K562 (cell line): ENCODE measurements at regions not wholly inside any gene's neighbourhood (a gene's known extent, or its start where the extent isn't known, plus 50 kb on each side); places are given as distances from the start of the nearest gene placed in this dataset.

Experiments
- BCL6 ChIP-seq: fragments of 250-450 bp; sonication (Bioruptor Pico); IDR thresholded peaks from 2 replicates; pipeline ENCODE4 v1.4.0; 2020
- EP300 ChIP-seq: IDR thresholded peaks from 2 replicates; pipeline ENCODE4 v1.6.1; 2012; ENCODE audit warnings: low read length, improper control_type of control experiment
- FOXK1 ChIP-seq: sonication (generic); formaldehyde crosslinking; IDR thresholded peaks from 2 replicates; pipeline ENCODE4 v1.8.0; 2022; ENCODE audit warnings: missing genetic modification reagents, mild to moderate bottlenecking, borderline replicate concordance
- IRF2 ChIP-seq: sonication (generic); formaldehyde crosslinking; IDR thresholded peaks from 2 replicates; pipeline ENCODE4 v1.8.1; 2022; ENCODE audit warnings: mild to moderate bottlenecking, missing genetic modification reagents
- MYC ChIP-seq, 2 experiments: fragments of 250-450 bp in 1 of 2; sonication (Bioruptor Pico) in 1 of 2; IDR thresholded peaks; 2 replicates each; pipeline versions ENCODE4 v1.5.1 to v1.6.1; 2012 to 2021; ENCODE audit warnings: low read depth in 2 of 2, borderline replicate concordance in 1 of 2, improper control_type of control experiment in 1 of 2, low read length in 1 of 2, mild to moderate bottlenecking in 1 of 2, moderate library complexity in 1 of 2
- POLR2AphosphoS5 ChIP-seq: IDR thresholded peaks from 2 replicates; pipeline ENCODE4 v1.6.1; 2011; ENCODE audit warnings: mild to moderate bottlenecking, low read depth, low read length, moderate library complexity; ENCODE audit not compliant: control insufficient read depth, insufficient read depth
- PPARD ChIP-seq: fragments of 250-450 bp; sonication (Bioruptor Pico); IDR thresholded peaks from 2 replicates; pipeline ENCODE4 v1.8.0; 2022; ENCODE audit warnings: inconsistent platforms, mild to moderate bottlenecking, moderate library complexity
- SMARCC2 ChIP-seq: fragments of 450-650 bp; IDR thresholded peaks from 2 replicates; pipeline ENCODE4 v1.6.1; 2017; ENCODE audit warnings: antibody characterized with exemption, moderate library complexity, mild to moderate bottlenecking, low read depth
- SMARCE1 ChIP-seq: fragments of 450-650 bp; IDR thresholded peaks from 2 replicates; pipeline ENCODE4 v1.7.1; 2016; ENCODE audit warnings: mild to moderate bottlenecking
- ZNF76 ChIP-seq: fragments of 250-450 bp; sonication (Bioruptor Pico); IDR thresholded peaks from 2 replicates; pipeline ENCODE4 v1.4.0; 2020; ENCODE audit warnings: mild to moderate bottlenecking, moderate library complexity, borderline replicate concordance
- TF ChIP-seq, protein P1 (sequence below), 3 experiments: IDR thresholded peaks in 2 of 3; conservative IDR thresholded peaks in 1 of 3; 2 replicates each; pipeline ENCODE4 v1.5.1; 2011 to 2012; ENCODE audit warnings: low read length in 3 of 3, mild to moderate bottlenecking in 3 of 3, control low read depth in 2 of 3, improper control_type of control experiment in 1 of 3, inconsistent platforms in 1 of 3, low read depth in 1 of 3, mixed read lengths in 1 of 3, moderate library complexity in 1 of 3; ENCODE audit not compliant: insufficient read depth in 2 of 3

DNA sequence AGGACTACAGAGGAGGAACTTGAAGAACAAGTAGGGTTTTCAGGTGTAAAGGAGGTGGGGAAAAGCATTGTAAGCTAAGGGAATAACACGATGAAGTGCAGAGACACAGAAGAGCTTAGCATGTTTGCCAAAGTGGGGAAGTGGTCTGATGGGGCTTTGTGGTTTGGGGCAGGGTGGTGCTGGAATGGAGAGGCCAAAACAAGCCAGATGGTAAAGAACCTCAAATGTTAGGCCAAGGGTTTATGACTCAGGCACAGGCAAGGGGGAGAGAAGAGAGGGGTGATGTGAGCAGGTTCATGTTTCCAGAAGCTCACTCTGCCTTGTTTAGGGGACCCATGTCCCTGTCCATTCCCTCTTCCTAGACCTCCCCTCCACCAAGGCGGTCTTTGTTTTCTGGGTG lies 104.5 kb upstream of the YWHAQ start:
- TF ChIP-seq SMARCE1: no peak
- TF ChIP-seq, protein P1, sequence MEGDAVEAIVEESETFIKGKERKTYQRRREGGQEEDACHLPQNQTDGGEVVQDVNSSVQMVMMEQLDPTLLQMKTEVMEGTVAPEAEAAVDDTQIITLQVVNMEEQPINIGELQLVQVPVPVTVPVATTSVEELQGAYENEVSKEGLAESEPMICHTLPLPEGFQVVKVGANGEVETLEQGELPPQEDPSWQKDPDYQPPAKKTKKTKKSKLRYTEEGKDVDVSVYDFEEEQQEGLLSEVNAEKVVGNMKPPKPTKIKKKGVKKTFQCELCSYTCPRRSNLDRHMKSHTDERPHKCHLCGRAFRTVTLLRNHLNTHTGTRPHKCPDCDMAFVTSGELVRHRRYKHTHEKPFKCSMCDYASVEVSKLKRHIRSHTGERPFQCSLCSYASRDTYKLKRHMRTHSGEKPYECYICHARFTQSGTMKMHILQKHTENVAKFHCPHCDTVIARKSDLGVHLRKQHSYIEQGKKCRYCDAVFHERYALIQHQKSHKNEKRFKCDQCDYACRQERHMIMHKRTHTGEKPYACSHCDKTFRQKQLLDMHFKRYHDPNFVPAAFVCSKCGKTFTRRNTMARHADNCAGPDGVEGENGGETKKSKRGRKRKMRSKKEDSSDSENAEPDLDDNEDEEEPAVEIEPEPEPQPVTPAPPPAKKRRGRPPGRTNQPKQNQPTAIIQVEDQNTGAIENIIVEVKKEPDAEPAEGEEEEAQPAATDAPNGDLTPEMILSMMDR (IDR thresholded peaks at IDR 0.05 in 2 of 3, conservative IDR thresholded peaks at IDR 0.05 in 1 of 3; ENCODE audit: insufficient read depth in 2 of 3, low read depth in 1 of 3, low read length in 3 of 3): no peak
- TF ChIP-seq SMARCC2: no peak
- TF ChIP-seq BCL6 (CRISPR knock-in tag): no peak
- no peak for TF ChIP-seq PPARD
- no peak for TF ChIP-seq ZNF76 (CRISPR knock-in tag)
- TF ChIP-seq POLR2AphosphoS5: no peak
- TF ChIP-seq MYC (IDR thresholded peaks at IDR 0.05; ENCODE audit: low read depth, low read length): no peak
- no peak for TF ChIP-seq MYC (CRISPR knock-in tag; IDR thresholded peaks at IDR 0.05; ENCODE audit: borderline replicate concordance, low read depth)
- TF ChIP-seq IRF2 (CRISPR knock-in tag): no peak
- TF ChIP-seq FOXK1: no peak
- no peak for TF ChIP-seq EP300
